WTC11 (cell line): ENCODE measurements at regions not wholly inside any gene's neighbourhood (a gene's known extent, or its start where the extent isn't known, plus 50 kb on each side); places are given as distances from the start of the nearest gene placed in this dataset.
"Not testable (repeated sequence)": the region's sequence is repeated elsewhere in the genome, so short reads cannot be mapped to it uniquely, and the experiment has no call there.

Source experiments
- ATAC-seq: fragments of 200-7000 bp; cut with Tn5 transposase; 2 replicates; pipeline ENCODE4 v1.10.0; 2021; ENCODE audit warnings: mild to moderate bottlenecking, moderate library complexity
- CTCF ChIA-PET: fragments of 300-600 bp; sonication (Branson Sonifier 250); formaldehyde crosslinking; loops from one replicate; lab custom pipeline; 2021; ENCODE audit warnings: antibody characterized with exemption; lab: Charles Lee
- POLR2A ChIA-PET: fragments of 350-600 bp; sonication (Branson Sonifier 250); formaldehyde crosslinking; loops from one replicate; lab custom pipeline; 2021; ENCODE audit warnings: antibody characterized with exemption; lab: Charles Lee
- DNase-seq: peaks from one replicate; pipeline ENCODE4 v3.0.0; 2021; ENCODE audit warnings: low spot score
- H3K27ac Mint-ChIP-seq: 2 replicates; pipeline ENCODE4 v1.8.0; 2021; ENCODE audit warnings: mixed read lengths
- H3K27me3 Mint-ChIP-seq: 2 replicates; pipeline ENCODE4 v1.8.0; 2021; ENCODE audit warnings: low read depth, mild to moderate bottlenecking, moderate library complexity, mixed read lengths
- H3K36me3 Mint-ChIP-seq: 2 replicates; pipeline ENCODE4 v1.8.0; 2021; ENCODE audit warnings: mixed read lengths
- H3K4me1 Mint-ChIP-seq: 2 replicates; pipeline ENCODE4 v1.8.0; 2022; ENCODE audit warnings: mixed read lengths
- H3K4me3 Mint-ChIP-seq: 2 replicates; pipeline ENCODE4 v1.8.0; 2021; ENCODE audit warnings: mild to moderate bottlenecking, moderate library complexity, mixed read lengths
- H3K9me3 Mint-ChIP-seq: 2 replicates; pipeline ENCODE4 v1.8.0; 2021; ENCODE audit warnings: mixed read lengths
- ATF3 ChIP-seq: sonication (generic); formaldehyde crosslinking; conservative IDR thresholded peaks from 2 replicates; pipeline ENCODE4 v1.8.1; 2022; ENCODE audit warnings: mild to moderate bottlenecking, missing genetic modification reagents
- ELF4 ChIP-seq: sonication (generic); formaldehyde crosslinking; IDR thresholded peaks from 2 replicates; pipeline ENCODE4 v1.8.1; 2022; ENCODE audit warnings: low read depth, mild to moderate bottlenecking, moderate library complexity, missing genetic modification reagents
- ERG ChIP-seq: fragments of 250-450 bp; sonication (Bioruptor Pico); IDR thresholded peaks from 2 replicates; pipeline ENCODE4 v1.8.0; 2021; ENCODE audit warnings: mild to moderate bottlenecking
- FOXJ3 ChIP-seq: sonication (generic); formaldehyde crosslinking; IDR thresholded peaks from 2 replicates; pipeline ENCODE4 v1.9.0; 2021; ENCODE audit warnings: missing genetic modification reagents, mild to moderate bottlenecking, borderline replicate concordance
- GTF2I ChIP-seq: fragments of 250-450 bp; sonication (Bioruptor Pico); conservative IDR thresholded peaks from 2 replicates; pipeline ENCODE4 v1.4.0; 2021; ENCODE audit warnings: mild to moderate bottlenecking
- KAT7 ChIP-seq: sonication (generic); formaldehyde crosslinking; IDR thresholded peaks from 2 replicates; pipeline ENCODE4 v1.8.1; 2023; ENCODE audit warnings: missing genetic modification reagents, mild to moderate bottlenecking, borderline replicate concordance
- NFYB ChIP-seq: sonication (generic); formaldehyde crosslinking; conservative IDR thresholded peaks from 2 replicates; pipeline ENCODE4 v1.8.0; 2022; ENCODE audit warnings: low read depth, missing genetic modification reagents
- SMAD3 ChIP-seq: sonication (generic); formaldehyde crosslinking; IDR thresholded peaks from 2 replicates; pipeline ENCODE4 v1.8.0; 2022; ENCODE audit warnings: missing genetic modification reagents, mild to moderate bottlenecking, borderline replicate concordance
- SP1 ChIP-seq: sonication (generic); formaldehyde crosslinking; conservative IDR thresholded peaks from 2 replicates; pipeline ENCODE4 v1.8.1; 2022; ENCODE audit warnings: missing genetic modification reagents
- TEAD1 ChIP-seq: sonication (generic); formaldehyde crosslinking; IDR thresholded peaks from 2 replicates; pipeline ENCODE4 v1.8.0; 2022; ENCODE audit warnings: mild to moderate bottlenecking, missing genetic modification reagents
- TP53 ChIP-seq: sonication (generic); formaldehyde crosslinking; IDR thresholded peaks from 2 replicates; pipeline ENCODE4 v1.8.1; 2023; ENCODE audit warnings: mild to moderate bottlenecking, missing genetic modification reagents
- ZNF423 ChIP-seq: fragments of 250-450 bp; sonication (Bioruptor Pico); IDR thresholded peaks from 2 replicates; pipeline ENCODE4 v2.1.2; 2022; ENCODE audit warnings: mild to moderate bottlenecking, moderate library complexity
- ZNF532 ChIP-seq: fragments of 250-450 bp; sonication (Bioruptor Pico); IDR thresholded peaks from 2 replicates; pipeline ENCODE4 v1.9.0; 2021; ENCODE audit warnings: mild to moderate bottlenecking, borderline replicate concordance

- POLR2A ChIA-PET, CTCF ChIA-PET, H3K27ac Mint-ChIP-seq, H3K4me3 Mint-ChIP-seq, ATAC-seq, H3K27me3 Mint-ChIP-seq, H3K36me3 Mint-ChIP-seq, H3K4me1 Mint-ChIP-seq, DNase-seq, H3K9me3 Mint-ChIP-seq: not testable (repeated sequence)
Measured at GRCh38 chr17:45554479-45554878, 64.0 kb upstream of the PLEKHM1 start.

- H3K27me3 Mint-ChIP-seq, DNase-seq, H3K4me1 Mint-ChIP-seq, H3K9me3 Mint-ChIP-seq, H3K27ac Mint-ChIP-seq, CTCF ChIA-PET, POLR2A ChIA-PET, ATAC-seq, H3K36me3 Mint-ChIP-seq, H3K4me3 Mint-ChIP-seq: not testable (repeated sequence)
Measured at GRCh38 chr17:45558821-45559220, 68.3 kb upstream of the PLEKHM1 start.

GRCh38 chr17:45562868-45563267, 72.3 kb upstream of the PLEKHM1 start:
- H3K36me3 Mint-ChIP-seq, ATAC-seq, POLR2A ChIA-PET, H3K4me3 Mint-ChIP-seq, H3K9me3 Mint-ChIP-seq, H3K27ac Mint-ChIP-seq, CTCF ChIA-PET, DNase-seq, H3K4me1 Mint-ChIP-seq, H3K27me3 Mint-ChIP-seq: not testable (repeated sequence)

- H3K36me3 Mint-ChIP-seq, H3K4me1 Mint-ChIP-seq, H3K9me3 Mint-ChIP-seq, POLR2A ChIA-PET, ATAC-seq, H3K4me3 Mint-ChIP-seq, H3K27me3 Mint-ChIP-seq, H3K27ac Mint-ChIP-seq, DNase-seq, CTCF ChIA-PET: not testable (repeated sequence)
Measured at GRCh38 chr17:45563283-45563682, 72.8 kb upstream of the PLEKHM1 start.

- H3K27me3 Mint-ChIP-seq, CTCF ChIA-PET, POLR2A ChIA-PET, H3K36me3 Mint-ChIP-seq, H3K4me3 Mint-ChIP-seq, ATAC-seq, H3K9me3 Mint-ChIP-seq, H3K4me1 Mint-ChIP-seq, DNase-seq: not testable (repeated sequence)
- peak overlapping the region; percentile 80; the same call in 1 of the 2 replicates for H3K27ac Mint-ChIP-seq
Measured at GRCh38 chr17:45568275-45568674, 77.8 kb upstream of the PLEKHM1 start.

- H3K36me3 Mint-ChIP-seq, H3K4me3 Mint-ChIP-seq, H3K27me3 Mint-ChIP-seq, DNase-seq, H3K27ac Mint-ChIP-seq, ATAC-seq, H3K9me3 Mint-ChIP-seq, CTCF ChIA-PET: not testable (repeated sequence)
- peaks cover 22% of the 10 kb centered on the region for H3K4me1 Mint-ChIP-seq
- POLR2A ChIA-PET, result interaction anchor here (0.7 kb wide), 1 partner anchor 533 kb away, joined by 4 read pairs; no protein-coding TSS in a partner anchor
Measured at GRCh38 chr17:45573326-45573725, 82.8 kb upstream of the PLEKHM1 start.

GRCh38 chr17:45573924-45574770, 83.6 kb upstream of the PLEKHM1 start:
- Mint-ChIP-seq H3K36me3 (peaks cover 6% of the 10 kb centered on the region; the same call in 1 of the 2 replicates), H3K4me1 (peaks cover 26% of the 10 kb centered on the region), H3K4me3 (no peak overlapping the region), H3K27ac (peak overlapping the region; percentile 18), H3K9me3 (no peaks in the 10 kb centered on the region), H3K27me3 (no peaks in the 10 kb centered on the region)
- ChIA-PET POLR2A (interaction anchor here (0.7 kb wide), 1 partner anchor 534 kb away, joined by 4 read pairs; no protein-coding TSS in a partner anchor), CTCF (no interaction called here)
- no peak for ATAC-seq
- no peak for DNase-seq
- no peak for TF ChIP-seq ZNF532 (CRISPR knock-in tag)
- TF ChIP-seq NFYB (CRISPR knock-in tag), result no peak
- no peak for TF ChIP-seq SMAD3
- TF ChIP-seq TEAD1 (CRISPR knock-in tag), result no peak
- TF ChIP-seq KAT7, result no peak
- no peak for TF ChIP-seq ATF3
- no peak for TF ChIP-seq FOXJ3
- TF ChIP-seq SP1 (CRISPR knock-in tag), result no peak
- no peak for TF ChIP-seq TP53 (CRISPR knock-in tag)
- TF ChIP-seq ELF4 (CRISPR knock-in tag), result no peak
- TF ChIP-seq ZNF423 (CRISPR knock-in tag), result no peak
- no peak for TF ChIP-seq ERG (CRISPR knock-in tag)
- TF ChIP-seq GTF2I (CRISPR knock-in tag), result no peak
